ENCODE measurements at regions not wholly inside any gene's neighbourhood (a gene's known extent, or its start where the extent isn't known, plus 50 kb on each side); places are given as distances from the start of the nearest gene placed in this dataset.

DNA sequence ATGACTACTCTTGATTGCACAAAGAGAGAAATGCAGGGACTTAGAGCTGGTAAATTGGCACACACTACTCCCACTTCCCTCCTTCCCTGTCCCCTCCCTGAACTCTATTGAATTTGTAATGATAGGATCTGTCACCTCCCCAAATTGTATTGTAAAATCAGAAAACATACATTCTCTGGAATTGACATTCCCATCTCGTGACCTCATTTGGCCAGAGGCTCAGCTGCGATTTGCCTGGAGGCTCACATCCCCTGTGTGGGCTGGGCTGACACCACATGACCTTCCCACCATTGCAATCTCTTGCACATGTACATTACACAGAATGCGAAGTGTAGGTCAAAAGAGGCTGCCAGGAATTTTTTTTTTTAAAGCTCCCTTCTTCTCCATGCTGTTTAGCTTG lies 172.1 kb downstream of the MID1IP1 start:
- H3K9ac ChIP-seq: no peak overlapping the region
- no peak overlapping the region for H2AFZ ChIP-seq (ENCODE audit: low read depth)

GRCh38 chrX:38974542-38974941 lies 173.3 kb downstream of the MID1IP1 start:
- Histone ChIP-seq H4K20me1 (ENCODE audit: insufficient read depth) (no peaks in the 10 kb centered on the region), H3K4me3 (IDR thresholded peaks at IDR 0.05; ENCODE audit: insufficient read depth, low read depth, low read length) (no peak overlapping the region), H3K79me2 (ENCODE audit: insufficient read depth, low read depth) (no peaks in the 10 kb centered on the region), H3K4me2 (no peak overlapping the region), H2AFZ (ENCODE audit: low read depth) (no peak overlapping the region), H3K4me1 (ENCODE audit: low read depth, poor library complexity, severe bottlenecking) (no peaks in the 10 kb centered on the region), H3K9ac (no peak overlapping the region), H3K27me3 (ENCODE audit: insufficient read depth, low read depth) (no peaks in the 10 kb centered on the region), H3K27ac (no peak overlapping the region), H3K36me3 (ENCODE audit: insufficient read depth) (no peaks in the 10 kb centered on the region)
- TF ChIP-seq, protein P1, sequence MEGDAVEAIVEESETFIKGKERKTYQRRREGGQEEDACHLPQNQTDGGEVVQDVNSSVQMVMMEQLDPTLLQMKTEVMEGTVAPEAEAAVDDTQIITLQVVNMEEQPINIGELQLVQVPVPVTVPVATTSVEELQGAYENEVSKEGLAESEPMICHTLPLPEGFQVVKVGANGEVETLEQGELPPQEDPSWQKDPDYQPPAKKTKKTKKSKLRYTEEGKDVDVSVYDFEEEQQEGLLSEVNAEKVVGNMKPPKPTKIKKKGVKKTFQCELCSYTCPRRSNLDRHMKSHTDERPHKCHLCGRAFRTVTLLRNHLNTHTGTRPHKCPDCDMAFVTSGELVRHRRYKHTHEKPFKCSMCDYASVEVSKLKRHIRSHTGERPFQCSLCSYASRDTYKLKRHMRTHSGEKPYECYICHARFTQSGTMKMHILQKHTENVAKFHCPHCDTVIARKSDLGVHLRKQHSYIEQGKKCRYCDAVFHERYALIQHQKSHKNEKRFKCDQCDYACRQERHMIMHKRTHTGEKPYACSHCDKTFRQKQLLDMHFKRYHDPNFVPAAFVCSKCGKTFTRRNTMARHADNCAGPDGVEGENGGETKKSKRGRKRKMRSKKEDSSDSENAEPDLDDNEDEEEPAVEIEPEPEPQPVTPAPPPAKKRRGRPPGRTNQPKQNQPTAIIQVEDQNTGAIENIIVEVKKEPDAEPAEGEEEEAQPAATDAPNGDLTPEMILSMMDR (conservative IDR thresholded peaks at IDR 0.05; ENCODE audit: low read depth, low read length): no peak

More for the DNA sequence above, 172.1 kb downstream of the MID1IP1 start:
- H3K36me3 ChIP-seq (ENCODE audit: insufficient read depth): no peaks in the 10 kb centered on the region
- H3K4me2 ChIP-seq: no peak overlapping the region
- no peaks in the 10 kb centered on the region for H4K20me1 ChIP-seq (ENCODE audit: insufficient read depth)
- no peaks in the 10 kb centered on the region for H3K27me3 ChIP-seq (ENCODE audit: insufficient read depth, low read depth)
- H3K79me2 ChIP-seq (ENCODE audit: insufficient read depth, low read depth): no peaks in the 10 kb centered on the region
- no peaks in the 10 kb centered on the region for H3K4me1 ChIP-seq (ENCODE audit: low read depth, poor library complexity, severe bottlenecking)
- H3K4me3 ChIP-seq (IDR thresholded peaks at IDR 0.05; ENCODE audit: insufficient read depth, low read depth, low read length): no peak overlapping the region
- no peak overlapping the region for H3K27ac ChIP-seq
- TF ChIP-seq, protein P1 (conservative IDR thresholded peaks at IDR 0.05; ENCODE audit: low read depth, low read length): no peak

- Histone ChIP-seq H3K4me2 (no peak overlapping the region), H3K79me2 (ENCODE audit: insufficient read depth, low read depth) (no peaks in the 10 kb centered on the region), H3K36me3 (ENCODE audit: insufficient read depth) (no peaks in the 10 kb centered on the region), H3K4me1 (ENCODE audit: low read depth, poor library complexity, severe bottlenecking) (no peaks in the 10 kb centered on the region), H3K27ac (no peak overlapping the region), H3K9ac (no peak overlapping the region), H3K27me3 (ENCODE audit: insufficient read depth, low read depth) (no peaks in the 10 kb centered on the region), H4K20me1 (ENCODE audit: insufficient read depth) (no peaks in the 10 kb centered on the region), H3K4me3 (IDR thresholded peaks at IDR 0.05; ENCODE audit: insufficient read depth, low read depth, low read length) (no peak overlapping the region), H2AFZ (ENCODE audit: low read depth) (no peak overlapping the region)
- TF ChIP-seq, protein P1 (conservative IDR thresholded peaks at IDR 0.05; ENCODE audit: low read depth, low read length): no peak
Observed at GRCh38 chrX:38975368-38975942, 174.2 kb downstream of the MID1IP1 start.

DNA sequence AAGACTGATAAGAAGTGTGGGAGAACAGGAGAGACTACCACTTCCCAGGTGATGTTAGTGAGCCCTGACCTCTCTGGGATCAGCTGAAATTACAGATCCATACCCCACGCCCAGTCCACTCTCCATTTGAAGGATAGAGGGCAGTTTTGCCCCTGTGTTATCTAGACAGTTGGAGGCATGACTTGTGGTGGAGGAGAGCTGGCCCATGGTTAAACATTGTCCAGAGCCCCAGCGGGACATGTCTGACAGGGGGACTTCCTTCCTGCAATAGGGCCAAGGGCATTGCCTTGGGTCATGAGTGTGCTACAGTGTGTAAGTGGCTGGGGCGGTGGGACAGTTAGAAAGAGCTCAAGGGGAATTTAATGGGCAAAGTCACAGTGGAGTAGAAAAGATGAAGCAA lies 181.1 kb downstream of the MID1IP1 start:
- Histone ChIP-seq H4K20me1 (ENCODE audit: insufficient read depth) (no peaks in the 10 kb centered on the region), H2AFZ (ENCODE audit: low read depth) (no peak overlapping the region), H3K9ac (no peak overlapping the region), H3K79me2 (ENCODE audit: insufficient read depth, low read depth) (no peaks in the 10 kb centered on the region), H3K36me3 (ENCODE audit: insufficient read depth) (no peaks in the 10 kb centered on the region), H3K4me3 (IDR thresholded peaks at IDR 0.05; ENCODE audit: insufficient read depth, low read depth, low read length) (no peak overlapping the region), H3K4me1 (ENCODE audit: low read depth, poor library complexity, severe bottlenecking) (no peaks in the 10 kb centered on the region), H3K27ac (no peak overlapping the region), H3K4me2 (no peak overlapping the region), H3K27me3 (ENCODE audit: insufficient read depth, low read depth) (no peaks in the 10 kb centered on the region)
- TF ChIP-seq, protein P1 (conservative IDR thresholded peaks at IDR 0.05; ENCODE audit: low read depth, low read length): no peak
